GM21717 (cell line): ENCODE measurements at regions not wholly inside any gene's neighbourhood (a gene's known extent, or its start where the extent isn't known, plus 50 kb on each side); places are given as distances from the start of the nearest gene placed in this dataset.
A peak's percentile ranks its signal among the peaks of the same experiment; 100 is the strongest.

ENCODE experiments used
- ATAC-seq: cut with Tn5 transposase; IDR thresholded peaks from one replicate; pipeline ENCODE4 v1.9.1; 2021; ENCODE audit warnings: mild to moderate bottlenecking, moderate library complexity; ENCODE audit not compliant: unreplicated experiment

- ATAC-seq = no peak
Observed at GRCh38 chr3:24033818-24034217, 88.7 kb downstream of the NR1D2 start.

DNA sequence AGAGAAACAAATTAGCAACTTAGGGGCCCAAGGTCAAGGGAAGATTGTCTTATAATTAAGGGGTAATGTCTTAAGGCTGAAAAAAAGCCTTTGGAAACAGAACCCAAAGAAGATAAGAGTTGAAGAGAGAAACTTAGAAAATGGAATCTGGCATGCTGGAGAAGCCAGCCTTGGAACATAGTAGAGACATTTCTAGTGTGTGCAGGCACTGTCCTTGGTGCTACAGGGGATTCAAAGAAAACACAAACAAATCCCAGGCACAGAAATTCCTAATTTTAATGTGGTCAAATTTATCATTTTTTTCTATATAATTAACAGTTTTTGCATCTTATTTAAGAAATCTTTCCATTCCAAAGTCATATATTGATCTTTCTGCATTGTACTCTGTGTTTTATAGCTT, 89.4 kb downstream of the NR1D2 start:
- ATAC-seq = no peak

GRCh38 chr3:24037971-24038370, 92.9 kb downstream of the NR1D2 start:
- ATAC-seq = no peak

DNA sequence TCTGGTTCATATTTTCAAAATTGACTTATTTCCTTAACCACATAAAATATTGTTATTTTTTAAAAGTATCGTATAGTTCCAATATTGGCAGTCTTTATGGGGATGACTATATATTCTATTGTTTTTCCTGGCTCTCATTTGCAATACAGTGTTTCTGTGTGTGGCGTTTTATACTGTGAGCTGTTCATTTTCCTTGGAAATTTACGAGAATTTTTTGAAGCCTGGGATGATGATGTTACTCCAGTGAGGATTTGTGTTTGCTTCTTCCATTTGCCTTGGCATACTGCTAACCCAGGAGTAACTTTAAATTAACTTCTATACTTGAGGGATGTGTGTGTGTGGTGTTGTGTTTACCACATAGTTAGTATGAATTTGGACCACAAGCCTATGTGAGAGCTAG, 95.2 kb downstream of the NR1D2 start:
- ATAC-seq = no peak

- ATAC-seq = no peak
Observed at GRCh38 chr3:24042174-24043059, 97.3 kb downstream of the NR1D2 start.

GRCh38 chr3:24043168-24043567, 98.1 kb downstream of the NR1D2 start:
- no peak for ATAC-seq

DNA sequence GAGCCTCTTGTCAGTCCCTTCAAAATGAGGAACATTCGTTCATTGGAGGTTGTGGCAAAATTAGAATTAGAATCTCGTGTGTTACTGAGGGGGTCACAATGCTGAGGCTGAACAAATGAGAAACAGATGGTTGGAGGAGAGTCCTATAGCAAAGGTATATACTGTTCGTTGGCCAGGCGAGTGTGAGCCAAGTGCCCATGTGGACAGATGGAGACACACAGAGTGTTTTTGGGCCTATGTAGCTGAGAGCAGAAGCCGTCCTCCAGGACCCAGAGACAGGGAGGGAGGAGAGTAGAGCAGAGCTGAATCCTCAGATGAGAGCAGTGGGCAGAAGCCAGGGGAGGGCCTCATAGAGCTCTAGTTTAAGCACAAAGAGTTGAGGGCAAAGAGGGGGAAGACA, 98.9 kb downstream of the NR1D2 start:
- no peak for ATAC-seq

DNA sequence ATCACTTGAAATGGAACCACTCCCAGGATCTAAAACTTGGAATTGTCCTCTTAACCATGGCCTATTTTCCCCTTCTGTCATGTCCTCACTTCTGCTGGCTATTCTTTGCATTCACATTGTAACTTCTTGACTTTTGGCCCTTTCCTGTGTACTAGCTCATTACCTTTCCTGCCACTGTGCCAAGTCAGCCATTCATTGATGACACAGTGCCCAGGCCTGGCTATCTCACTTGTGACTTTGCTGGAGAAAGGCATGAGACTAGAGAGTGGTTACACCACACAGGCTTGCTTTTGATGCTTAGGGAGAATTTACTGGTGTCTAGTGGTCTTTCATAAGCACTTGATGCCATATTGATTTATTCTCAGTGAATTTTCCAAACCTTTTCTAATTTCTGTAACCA, 101.1 kb downstream of the NR1D2 start:
- no peak for ATAC-seq

GRCh38 chr3:24047513-24047912, 102.4 kb downstream of the NR1D2 start:
- peak; percentile 20 for ATAC-seq

DNA sequence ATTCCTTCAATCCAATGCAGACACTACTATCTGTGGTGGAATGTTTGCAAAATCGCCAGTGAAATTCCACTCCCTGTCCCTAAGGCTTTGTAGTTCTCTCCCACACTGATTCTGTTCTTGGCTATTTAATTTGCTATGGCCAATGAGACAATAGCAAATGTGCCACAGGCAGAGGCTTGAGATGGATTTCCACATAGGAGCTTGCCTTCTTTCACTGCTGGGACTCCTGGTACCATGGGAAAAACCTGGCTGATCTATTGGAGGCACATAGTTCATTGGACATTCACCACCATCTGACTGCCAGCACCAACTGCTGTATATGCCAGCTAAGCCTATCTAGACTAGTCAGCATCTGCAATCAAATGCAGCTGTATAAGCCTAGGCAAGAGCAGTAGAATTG, 103.8 kb downstream of the NR1D2 start:
- ATAC-seq = no peak

GRCh38 chr3:24052446-24052845, 107.4 kb downstream of the NR1D2 start:
- ATAC-seq = no peak

DNA sequence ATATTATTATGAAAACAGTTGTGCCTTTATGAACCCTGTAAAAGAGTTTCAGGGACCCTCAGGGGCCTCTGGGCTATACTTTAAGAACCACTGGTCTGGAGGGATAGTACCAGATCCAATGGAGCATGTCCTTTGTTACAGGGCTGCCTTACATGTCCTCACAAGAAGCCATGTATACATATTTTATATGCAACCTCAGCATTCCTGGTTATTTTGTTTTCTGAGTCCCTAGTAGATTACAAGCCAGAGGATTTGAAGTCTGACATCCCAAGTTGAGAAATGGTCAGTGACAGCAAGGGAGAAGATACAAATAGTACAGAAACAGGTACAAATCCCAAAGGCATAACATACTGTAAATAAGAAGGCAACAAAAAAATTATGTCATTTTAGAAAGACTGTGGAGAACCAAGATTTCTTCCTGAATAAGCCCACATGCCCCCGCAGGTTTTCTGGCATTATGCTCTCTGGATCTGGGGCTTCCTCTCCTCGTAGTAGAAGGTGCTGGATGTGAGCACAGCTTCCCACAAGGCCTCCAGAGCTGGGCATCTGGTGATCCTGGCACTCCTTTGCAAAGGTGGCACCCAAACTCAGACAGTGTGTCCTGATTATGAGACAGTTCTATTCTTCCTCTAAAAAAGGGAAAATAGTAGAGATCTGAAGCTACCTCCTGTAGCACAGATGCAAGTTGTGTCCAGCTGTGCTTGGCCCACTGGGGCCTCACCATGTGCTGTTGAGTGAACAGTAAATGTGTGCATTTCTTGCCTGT, 114.0 kb downstream of the NR1D2 start:
- no peak for ATAC-seq

DNA sequence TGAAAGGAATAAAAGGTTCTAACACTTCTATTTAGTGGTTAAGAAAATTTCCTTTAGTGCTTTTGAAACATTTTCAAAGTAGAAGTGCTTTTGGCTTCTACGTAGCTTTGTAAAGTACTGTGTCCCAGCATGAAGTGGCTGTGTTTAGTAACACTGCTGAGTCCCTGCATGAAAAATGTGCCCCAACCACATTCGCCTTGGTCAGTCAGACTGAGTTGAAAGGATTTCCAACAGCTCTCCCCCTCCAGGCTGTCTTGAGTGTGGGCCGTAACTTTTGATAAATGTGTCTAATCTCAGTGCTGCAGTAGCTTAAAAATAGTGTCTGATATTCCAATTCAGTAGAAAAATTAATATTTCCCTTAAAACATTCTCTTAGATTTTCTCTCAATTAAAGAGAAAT, 115.0 kb downstream of the NR1D2 start:
- ATAC-seq = no peak

DNA sequence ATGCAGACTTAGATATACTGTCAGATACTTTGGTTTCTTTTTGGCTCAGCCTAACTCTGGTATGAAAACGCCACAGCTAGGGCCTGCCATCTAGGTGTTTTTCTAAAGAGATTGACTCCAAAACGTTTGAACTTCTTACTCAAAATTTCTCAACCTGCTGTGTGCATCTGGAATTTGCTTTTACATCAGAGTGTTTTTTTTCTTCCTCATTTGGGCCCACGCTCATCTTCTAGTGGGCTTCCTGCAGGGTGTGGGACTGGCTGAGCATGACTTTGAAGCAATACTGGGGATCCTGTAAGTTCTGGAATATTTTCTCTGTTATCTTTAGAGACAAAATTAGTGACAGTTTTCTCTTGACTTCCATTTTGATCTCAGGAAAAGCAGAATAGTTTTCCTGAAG, 117.8 kb downstream of the NR1D2 start:
- no peak for ATAC-seq
